ENCODE measurements at regions not wholly inside any gene's neighbourhood (a gene's known extent, or its start where the extent isn't known, plus 50 kb on each side); places are given as distances from the start of the nearest gene placed in this dataset.

GRCh38 chr21:25304611-25305010 lies 302.7 kb downstream of the MRPL39 start:
- TF ChIP-seq, protein P1, sequence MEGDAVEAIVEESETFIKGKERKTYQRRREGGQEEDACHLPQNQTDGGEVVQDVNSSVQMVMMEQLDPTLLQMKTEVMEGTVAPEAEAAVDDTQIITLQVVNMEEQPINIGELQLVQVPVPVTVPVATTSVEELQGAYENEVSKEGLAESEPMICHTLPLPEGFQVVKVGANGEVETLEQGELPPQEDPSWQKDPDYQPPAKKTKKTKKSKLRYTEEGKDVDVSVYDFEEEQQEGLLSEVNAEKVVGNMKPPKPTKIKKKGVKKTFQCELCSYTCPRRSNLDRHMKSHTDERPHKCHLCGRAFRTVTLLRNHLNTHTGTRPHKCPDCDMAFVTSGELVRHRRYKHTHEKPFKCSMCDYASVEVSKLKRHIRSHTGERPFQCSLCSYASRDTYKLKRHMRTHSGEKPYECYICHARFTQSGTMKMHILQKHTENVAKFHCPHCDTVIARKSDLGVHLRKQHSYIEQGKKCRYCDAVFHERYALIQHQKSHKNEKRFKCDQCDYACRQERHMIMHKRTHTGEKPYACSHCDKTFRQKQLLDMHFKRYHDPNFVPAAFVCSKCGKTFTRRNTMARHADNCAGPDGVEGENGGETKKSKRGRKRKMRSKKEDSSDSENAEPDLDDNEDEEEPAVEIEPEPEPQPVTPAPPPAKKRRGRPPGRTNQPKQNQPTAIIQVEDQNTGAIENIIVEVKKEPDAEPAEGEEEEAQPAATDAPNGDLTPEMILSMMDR (IDR thresholded peaks at IDR 0.05; ENCODE audit: control insufficient read depth, insufficient read depth, low read depth, low read length, missing control alignments), result no peak
- no peak overlapping the region for H3K4me3 ChIP-seq (ENCODE audit: control insufficient read depth, low read depth, low read length)
- no peak for DNase-seq (ENCODE audit: low read depth)

GRCh38 chr21:25300632-25301031 lies 306.6 kb downstream of the MRPL39 start:
- TF ChIP-seq, protein P1 (IDR thresholded peaks at IDR 0.05; ENCODE audit: control insufficient read depth, insufficient read depth, low read depth, low read length, missing control alignments), result no peak
- no peak for DNase-seq (ENCODE audit: low read depth)
- H3K4me3 ChIP-seq (ENCODE audit: control insufficient read depth, low read depth, low read length), result no peak overlapping the region

DNA sequence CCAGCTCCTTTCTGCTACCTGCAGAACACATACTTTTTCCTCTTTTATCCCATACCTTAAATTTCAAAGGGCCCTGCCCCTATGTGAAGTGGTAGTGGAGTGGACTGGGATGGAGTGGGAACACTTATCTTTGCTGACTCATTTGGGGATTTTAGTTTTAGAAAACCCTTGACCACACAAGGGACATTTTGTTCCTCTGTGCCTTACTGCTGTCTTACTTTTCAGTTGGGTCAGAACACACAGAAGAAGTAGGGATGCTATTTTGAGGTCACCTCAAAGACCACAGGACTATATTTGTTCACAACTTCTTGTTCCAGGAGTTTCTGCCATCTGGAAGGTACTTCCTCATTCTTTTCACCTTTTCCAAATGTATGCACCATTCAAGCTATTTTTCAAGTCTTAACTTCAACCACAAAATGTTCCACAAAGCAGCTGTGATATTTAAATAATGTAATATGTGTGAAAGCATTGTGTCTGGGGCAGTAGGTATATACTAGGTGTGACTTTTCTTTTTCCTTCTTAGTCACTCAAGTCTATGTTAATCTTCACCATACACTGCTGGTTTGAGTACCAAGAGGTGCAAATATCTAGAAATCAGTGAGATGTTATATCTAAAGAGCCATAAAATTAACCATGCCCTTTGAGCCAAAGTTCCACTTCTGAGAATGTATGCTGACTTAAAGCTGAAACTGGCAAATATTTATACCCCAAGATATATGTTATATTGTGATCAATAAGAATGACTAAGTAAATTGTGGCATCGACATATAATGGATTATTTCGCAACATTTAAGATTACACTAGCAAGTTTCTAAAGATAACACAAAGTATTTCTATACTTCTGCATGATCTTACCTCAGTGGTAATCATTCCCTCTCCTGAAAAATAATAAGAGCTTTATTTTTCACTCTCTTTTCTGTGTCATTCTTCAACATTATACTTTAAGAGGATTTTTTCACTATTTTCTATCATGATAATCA lies 308.5 kb downstream of the MRPL39 start:
- no peak for DNase-seq (ENCODE audit: low read depth)
- H3K4me3 ChIP-seq (ENCODE audit: control insufficient read depth, low read depth, low read length), result no peak overlapping the region
- TF ChIP-seq, protein P1 (IDR thresholded peaks at IDR 0.05; ENCODE audit: control insufficient read depth, insufficient read depth, low read depth, low read length, missing control alignments), result no peak

GRCh38 chr21:25297117-25297516 lies 310.2 kb downstream of the MRPL39 start:
- TF ChIP-seq, protein P1 (IDR thresholded peaks at IDR 0.05; ENCODE audit: control insufficient read depth, insufficient read depth, low read depth, low read length, missing control alignments), result no peak
- no peak for DNase-seq (ENCODE audit: low read depth)
- no peak overlapping the region for H3K4me3 ChIP-seq (ENCODE audit: control insufficient read depth, low read depth, low read length)

GRCh38 chr21:25296252-25296651 lies 311.0 kb downstream of the MRPL39 start:
- TF ChIP-seq, protein P1 (IDR thresholded peaks at IDR 0.05; ENCODE audit: control insufficient read depth, insufficient read depth, low read depth, low read length, missing control alignments), result no peak
- no peak for DNase-seq (ENCODE audit: low read depth)
- no peak overlapping the region for H3K4me3 ChIP-seq (ENCODE audit: control insufficient read depth, low read depth, low read length)

GRCh38 chr21:25292396-25292795 lies 314.9 kb downstream of the MRPL39 start:
- TF ChIP-seq, protein P1 (IDR thresholded peaks at IDR 0.05; ENCODE audit: control insufficient read depth, insufficient read depth, low read depth, low read length, missing control alignments), result no peak
- no peak for DNase-seq (ENCODE audit: low read depth)
- no peak overlapping the region for H3K4me3 ChIP-seq (ENCODE audit: control insufficient read depth, low read depth, low read length)

All from AG09309 (cell line).